ENCODE measurements at regions not wholly inside any gene's neighbourhood (a gene's known extent, or its start where the extent isn't known, plus 50 kb on each side); places are given as distances from the start of the nearest gene placed in this dataset.

DNA sequence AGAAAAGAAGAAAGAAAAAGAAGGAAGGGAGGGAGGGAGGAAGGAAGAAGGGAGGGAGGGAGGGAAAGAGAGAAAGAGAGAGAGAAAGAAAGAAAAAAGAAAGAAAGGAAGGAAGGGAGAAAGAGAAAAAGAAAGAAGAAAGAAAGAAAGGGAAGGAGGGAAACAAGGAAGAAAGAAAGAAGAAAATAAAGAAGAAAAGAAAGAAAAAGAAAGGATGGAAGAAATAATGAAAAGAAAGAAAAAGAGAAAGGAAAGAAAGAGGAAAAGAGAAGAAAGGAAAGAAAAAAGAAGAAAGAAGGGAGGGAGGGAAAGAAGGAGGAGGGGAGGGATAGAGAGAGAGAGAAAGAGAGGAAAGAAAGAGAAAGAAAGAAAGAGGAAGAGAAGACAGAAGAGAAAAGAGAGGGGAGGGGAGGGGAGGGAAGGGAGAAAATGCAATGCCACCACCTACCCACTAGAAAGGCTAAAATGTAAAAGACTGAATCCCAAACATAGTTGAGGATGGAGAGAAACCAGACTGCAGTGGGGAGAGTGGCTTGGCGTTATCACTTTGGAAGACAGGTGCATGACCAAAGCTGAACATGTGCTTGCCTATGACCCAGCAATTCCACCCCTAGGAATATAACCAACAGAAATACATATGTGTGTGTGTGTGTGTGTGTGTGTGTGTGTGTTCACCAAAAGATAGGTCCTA, 66.9 kb upstream of the KLF13 start:
- no peaks in the 10 kb centered on the region for H3K36me3 ChIP-seq (ENCODE audit: control insufficient read depth, insufficient read depth, low read length)
- peaks cover 15% of the 10 kb centered on the region; the same call in 1 of the 2 replicates for H3K4me1 ChIP-seq (ENCODE audit: control insufficient read depth, insufficient read depth, low read length)
- no TSS peak for BruUV-seq (replicated peaks)
- intact Hi-C loops (cut with micrococcal nuclease; ENCODE audit: unreplicated experiment) (no loop called here), in situ Hi-C loops (cut with HindIII; ENCODE audit: low pct_unique_long_range_greater_than_20kb, low sequenced_read_pairs) (no loop called here)
- POLR2A ChIA-PET: no interaction called here
- TF ChIP-seq SIN3A (IDR thresholded peaks at IDR 0.05; ENCODE audit: borderline replicate concordance, insufficient read depth, low read depth, low read length) (no peak), TCF7L2 (IDR thresholded peaks at IDR 0.05; ENCODE audit: low read depth, low read length) (no peak), POLR2AphosphoS5 (IDR thresholded peaks at IDR 0.05; ENCODE audit: low read depth, low read length) (no peak)
- TF ChIP-seq, protein P1, sequence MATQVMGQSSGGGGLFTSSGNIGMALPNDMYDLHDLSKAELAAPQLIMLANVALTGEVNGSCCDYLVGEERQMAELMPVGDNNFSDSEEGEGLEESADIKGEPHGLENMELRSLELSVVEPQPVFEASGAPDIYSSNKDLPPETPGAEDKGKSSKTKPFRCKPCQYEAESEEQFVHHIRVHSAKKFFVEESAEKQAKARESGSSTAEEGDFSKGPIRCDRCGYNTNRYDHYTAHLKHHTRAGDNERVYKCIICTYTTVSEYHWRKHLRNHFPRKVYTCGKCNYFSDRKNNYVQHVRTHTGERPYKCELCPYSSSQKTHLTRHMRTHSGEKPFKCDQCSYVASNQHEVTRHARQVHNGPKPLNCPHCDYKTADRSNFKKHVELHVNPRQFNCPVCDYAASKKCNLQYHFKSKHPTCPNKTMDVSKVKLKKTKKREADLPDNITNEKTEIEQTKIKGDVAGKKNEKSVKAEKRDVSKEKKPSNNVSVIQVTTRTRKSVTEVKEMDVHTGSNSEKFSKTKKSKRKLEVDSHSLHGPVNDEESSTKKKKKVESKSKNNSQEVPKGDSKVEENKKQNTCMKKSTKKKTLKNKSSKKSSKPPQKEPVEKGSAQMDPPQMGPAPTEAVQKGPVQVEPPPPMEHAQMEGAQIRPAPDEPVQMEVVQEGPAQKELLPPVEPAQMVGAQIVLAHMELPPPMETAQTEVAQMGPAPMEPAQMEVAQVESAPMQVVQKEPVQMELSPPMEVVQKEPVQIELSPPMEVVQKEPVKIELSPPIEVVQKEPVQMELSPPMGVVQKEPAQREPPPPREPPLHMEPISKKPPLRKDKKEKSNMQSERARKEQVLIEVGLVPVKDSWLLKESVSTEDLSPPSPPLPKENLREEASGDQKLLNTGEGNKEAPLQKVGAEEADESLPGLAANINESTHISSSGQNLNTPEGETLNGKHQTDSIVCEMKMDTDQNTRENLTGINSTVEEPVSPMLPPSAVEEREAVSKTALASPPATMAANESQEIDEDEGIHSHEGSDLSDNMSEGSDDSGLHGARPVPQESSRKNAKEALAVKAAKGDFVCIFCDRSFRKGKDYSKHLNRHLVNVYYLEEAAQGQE (IDR thresholded peaks at IDR 0.05; ENCODE audit: insufficient read depth in 1 of 2, low read depth in 2 of 2, low read length in 1 of 2): no peak
- TF ChIP-seq, protein P2, sequence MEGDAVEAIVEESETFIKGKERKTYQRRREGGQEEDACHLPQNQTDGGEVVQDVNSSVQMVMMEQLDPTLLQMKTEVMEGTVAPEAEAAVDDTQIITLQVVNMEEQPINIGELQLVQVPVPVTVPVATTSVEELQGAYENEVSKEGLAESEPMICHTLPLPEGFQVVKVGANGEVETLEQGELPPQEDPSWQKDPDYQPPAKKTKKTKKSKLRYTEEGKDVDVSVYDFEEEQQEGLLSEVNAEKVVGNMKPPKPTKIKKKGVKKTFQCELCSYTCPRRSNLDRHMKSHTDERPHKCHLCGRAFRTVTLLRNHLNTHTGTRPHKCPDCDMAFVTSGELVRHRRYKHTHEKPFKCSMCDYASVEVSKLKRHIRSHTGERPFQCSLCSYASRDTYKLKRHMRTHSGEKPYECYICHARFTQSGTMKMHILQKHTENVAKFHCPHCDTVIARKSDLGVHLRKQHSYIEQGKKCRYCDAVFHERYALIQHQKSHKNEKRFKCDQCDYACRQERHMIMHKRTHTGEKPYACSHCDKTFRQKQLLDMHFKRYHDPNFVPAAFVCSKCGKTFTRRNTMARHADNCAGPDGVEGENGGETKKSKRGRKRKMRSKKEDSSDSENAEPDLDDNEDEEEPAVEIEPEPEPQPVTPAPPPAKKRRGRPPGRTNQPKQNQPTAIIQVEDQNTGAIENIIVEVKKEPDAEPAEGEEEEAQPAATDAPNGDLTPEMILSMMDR (IDR thresholded peaks at IDR 0.05): no peak
- CTCF ChIA-PET: no interaction called here
- no peak for DNase-seq (ENCODE audit: low read depth, low spot score)
- no peak overlapping the region for H3K27ac ChIP-seq (ENCODE audit: low read length)
- no peak overlapping the region for H3K4me3 ChIP-seq (ENCODE audit: low read depth in 2 of 2, low read length in 2 of 2)
- no peak for ATAC-seq
- H3K27me3 ChIP-seq (ENCODE audit: control insufficient read depth, insufficient read depth, low read length): no peaks in the 10 kb centered on the region
- H3K9me3 ChIP-seq (ENCODE audit: control insufficient read depth, insufficient read depth, low read depth, low read length): no peaks in the 10 kb centered on the region

DNA sequence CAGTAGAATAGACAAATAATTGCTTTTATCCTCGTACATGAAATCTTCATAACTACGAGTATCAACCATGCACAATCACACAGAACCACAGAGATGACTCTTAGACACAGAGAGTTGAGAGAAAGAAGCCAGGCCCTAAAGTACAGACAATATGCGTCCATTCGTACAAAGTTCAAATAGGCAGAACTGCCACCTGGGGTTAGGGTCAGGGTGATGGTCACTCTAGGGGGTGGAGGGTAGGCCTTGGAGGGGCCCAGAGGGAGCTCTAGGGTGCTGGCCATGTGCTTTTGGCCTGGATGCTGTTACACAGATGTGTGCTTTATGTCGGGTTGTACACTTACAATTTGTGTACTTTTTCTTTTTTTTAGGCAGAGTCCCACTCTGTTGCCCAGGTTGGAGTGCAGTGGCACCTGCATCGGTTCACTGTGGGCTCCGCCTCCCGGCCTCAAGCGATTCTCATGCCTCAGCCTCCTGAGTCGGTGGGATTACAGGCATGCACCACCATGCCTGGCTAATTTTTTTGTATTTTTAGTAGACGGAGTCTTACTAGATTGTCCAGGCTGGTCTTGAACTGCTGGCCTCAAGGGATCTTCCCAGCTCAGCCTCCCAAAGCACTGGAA, 65.9 kb upstream of the KLF13 start:
- Histone ChIP-seq H3K27ac (ENCODE audit: low read length) (no peak overlapping the region), H3K4me1 (ENCODE audit: control insufficient read depth, insufficient read depth, low read length) (peaks cover 5% of the 10 kb centered on the region; the same call in 1 of the 2 replicates), H3K27me3 (ENCODE audit: control insufficient read depth, insufficient read depth, low read length) (no peaks in the 10 kb centered on the region), H3K4me3 (ENCODE audit: low read depth in 2 of 2, low read length in 2 of 2) (no peak overlapping the region), H3K36me3 (ENCODE audit: control insufficient read depth, insufficient read depth, low read length) (no peaks in the 10 kb centered on the region), H3K9me3 (ENCODE audit: control insufficient read depth, insufficient read depth, low read depth, low read length) (no peaks in the 10 kb centered on the region)
- intact Hi-C loops (cut with micrococcal nuclease; ENCODE audit: unreplicated experiment) (no loop called here), in situ Hi-C loops (cut with HindIII; ENCODE audit: low pct_unique_long_range_greater_than_20kb, low sequenced_read_pairs) (no loop called here)
- no TSS peak for BruUV-seq (replicated peaks)
- ATAC-seq: no peak
- POLR2A ChIA-PET: no interaction called here
- TF ChIP-seq, protein P2 (IDR thresholded peaks at IDR 0.05): no peak
- no peak for TF ChIP-seq POLR2AphosphoS5 (IDR thresholded peaks at IDR 0.05; ENCODE audit: low read depth, low read length)
- TF ChIP-seq SIN3A (IDR thresholded peaks at IDR 0.05; ENCODE audit: borderline replicate concordance, insufficient read depth, low read depth, low read length): no peak
- no peak for TF ChIP-seq TCF7L2 (IDR thresholded peaks at IDR 0.05; ENCODE audit: low read depth, low read length)
- TF ChIP-seq, protein P1 (IDR thresholded peaks at IDR 0.05; ENCODE audit: insufficient read depth in 1 of 2, low read depth in 2 of 2, low read length in 1 of 2): no peak
- CTCF ChIA-PET: no interaction called here
- no peak for DNase-seq (ENCODE audit: low read depth, low spot score)

Data from Panc1 (cell line).